ENCODE measurements at regions not wholly inside any gene's neighbourhood (a gene's known extent, or its start where the extent isn't known, plus 50 kb on each side); places are given as distances from the start of the nearest gene placed in this dataset.

GRCh38 chr12:93135286-93136239, 206.5 kb upstream of the EEA1 start:
- DNase-seq, result no peak

GRCh38 chr12:93136253-93137055, 207.4 kb upstream of the EEA1 start:
- DNase-seq, result no peak

- no peak for DNase-seq
These were observed 208.8 kb upstream of the EEA1 start for GRCh38 chr12:93137656-93138612.

GRCh38 chr12:93139028-93139665, 210.1 kb upstream of the EEA1 start:
- no peak for DNase-seq

- DNase-seq, result no peak
These were observed 211.2 kb upstream of the EEA1 start for GRCh38 chr12:93140325-93140724.

- no peak for DNase-seq
These were observed 211.7 kb upstream of the EEA1 start for GRCh38 chr12:93140801-93141200.

GRCh38 chr12:93142881-93143280, 213.8 kb upstream of the EEA1 start:
- DNase-seq, result no peak

- DNase-seq, result no peak
These were observed 215.0 kb upstream of the EEA1 start for GRCh38 chr12:93144109-93144508.

GRCh38 chr12:93145086-93145485, 216.0 kb upstream of the EEA1 start:
- no peak for DNase-seq

GRCh38 chr12:93146263-93146939, 217.3 kb upstream of the EEA1 start:
- DNase-seq, result no peak

- DNase-seq, result no peak
These were observed 217.9 kb upstream of the EEA1 start for GRCh38 chr12:93146970-93147369.

- no peak for DNase-seq
These were observed 219.3 kb upstream of the EEA1 start for GRCh38 chr12:93148412-93148811.

- DNase-seq, result no peak
These were observed 220.1 kb upstream of the EEA1 start for GRCh38 chr12:93149229-93149628.

- no peak for DNase-seq
These were observed 222.1 kb upstream of the EEA1 start for GRCh38 chr12:93151079-93151762.

- no peak for DNase-seq
These were observed 223.5 kb upstream of the EEA1 start for GRCh38 chr12:93152617-93153016.

GRCh38 chr12:93153321-93153720, 224.2 kb upstream of the EEA1 start:
- DNase-seq, result no peak

GRCh38 chr12:93154096-93154728, 223.5 kb upstream of the NUDT4 start:
- DNase-seq, result no peak

GRCh38 chr12:93154753-93155480, 222.8 kb upstream of the NUDT4 start:
- no peak for DNase-seq

GRCh38 chr12:93156086-93156716, 221.5 kb upstream of the NUDT4 start:
- DNase-seq, result no peak

All from occipital lobe (tissue), 1 donor.